ENCODE measurements at regions not wholly inside any gene's neighbourhood (a gene's known extent, or its start where the extent isn't known, plus 50 kb on each side); places are given as distances from the start of the nearest gene placed in this dataset.

DNA sequence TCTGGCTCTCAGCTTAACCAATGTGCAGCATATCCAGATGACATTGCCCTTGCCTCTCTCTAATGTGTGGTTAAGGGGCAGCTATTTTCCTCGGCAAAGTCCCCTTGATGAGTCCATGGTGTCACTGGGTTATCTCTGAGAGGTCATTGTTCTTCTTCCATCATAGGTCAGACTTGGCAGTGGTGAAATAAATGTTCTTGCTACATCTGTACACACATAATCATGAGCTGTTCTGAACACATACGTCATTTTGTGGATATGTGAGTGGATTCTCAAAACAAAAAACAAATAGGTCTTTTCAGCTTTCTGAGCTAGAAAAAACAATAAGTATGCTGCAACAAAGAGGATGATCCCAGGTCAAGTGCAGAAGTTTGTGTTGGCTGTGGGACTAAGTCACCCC, 134.7 kb upstream of the PTPN3 start:
- Histone ChIP-seq H3K4me1 (no peaks in the 10 kb centered on the region), H3K9me3 (peaks cover 0 to 5% (median 0%) of the 10 kb centered on the region in 8 donors), H3K27me3 (replicated peaks in 1 of 7) (peaks cover 0 to 29% (median 6%) of the 10 kb centered on the region in 7 donors), H3K27ac (no peak overlapping the region), H3K4me3 (no peak overlapping the region), H3K36me3 (no peaks in the 10 kb centered on the region)
- intact Hi-C loops (cut with DNase I; ENCODE audit: low total_unique reads) = no loop called here
- no peak for TF ChIP-seq POLR2A (IDR thresholded peaks at IDR 0.05)
- no peak for TF ChIP-seq POLR2AphosphoS5 (IDR thresholded peaks at IDR 0.05)
- TF ChIP-seq, protein P1, sequence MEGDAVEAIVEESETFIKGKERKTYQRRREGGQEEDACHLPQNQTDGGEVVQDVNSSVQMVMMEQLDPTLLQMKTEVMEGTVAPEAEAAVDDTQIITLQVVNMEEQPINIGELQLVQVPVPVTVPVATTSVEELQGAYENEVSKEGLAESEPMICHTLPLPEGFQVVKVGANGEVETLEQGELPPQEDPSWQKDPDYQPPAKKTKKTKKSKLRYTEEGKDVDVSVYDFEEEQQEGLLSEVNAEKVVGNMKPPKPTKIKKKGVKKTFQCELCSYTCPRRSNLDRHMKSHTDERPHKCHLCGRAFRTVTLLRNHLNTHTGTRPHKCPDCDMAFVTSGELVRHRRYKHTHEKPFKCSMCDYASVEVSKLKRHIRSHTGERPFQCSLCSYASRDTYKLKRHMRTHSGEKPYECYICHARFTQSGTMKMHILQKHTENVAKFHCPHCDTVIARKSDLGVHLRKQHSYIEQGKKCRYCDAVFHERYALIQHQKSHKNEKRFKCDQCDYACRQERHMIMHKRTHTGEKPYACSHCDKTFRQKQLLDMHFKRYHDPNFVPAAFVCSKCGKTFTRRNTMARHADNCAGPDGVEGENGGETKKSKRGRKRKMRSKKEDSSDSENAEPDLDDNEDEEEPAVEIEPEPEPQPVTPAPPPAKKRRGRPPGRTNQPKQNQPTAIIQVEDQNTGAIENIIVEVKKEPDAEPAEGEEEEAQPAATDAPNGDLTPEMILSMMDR (IDR thresholded peaks at IDR 0.05 in 8 of 11, conservative IDR thresholded peaks at IDR 0.05 in 3 of 11) = no peak
- DNase-seq = no peak
- 74 to 83% (median 75%) methylated on average over 2 of the region's 2 CpGs for WGBS, 5 donors

DNA sequence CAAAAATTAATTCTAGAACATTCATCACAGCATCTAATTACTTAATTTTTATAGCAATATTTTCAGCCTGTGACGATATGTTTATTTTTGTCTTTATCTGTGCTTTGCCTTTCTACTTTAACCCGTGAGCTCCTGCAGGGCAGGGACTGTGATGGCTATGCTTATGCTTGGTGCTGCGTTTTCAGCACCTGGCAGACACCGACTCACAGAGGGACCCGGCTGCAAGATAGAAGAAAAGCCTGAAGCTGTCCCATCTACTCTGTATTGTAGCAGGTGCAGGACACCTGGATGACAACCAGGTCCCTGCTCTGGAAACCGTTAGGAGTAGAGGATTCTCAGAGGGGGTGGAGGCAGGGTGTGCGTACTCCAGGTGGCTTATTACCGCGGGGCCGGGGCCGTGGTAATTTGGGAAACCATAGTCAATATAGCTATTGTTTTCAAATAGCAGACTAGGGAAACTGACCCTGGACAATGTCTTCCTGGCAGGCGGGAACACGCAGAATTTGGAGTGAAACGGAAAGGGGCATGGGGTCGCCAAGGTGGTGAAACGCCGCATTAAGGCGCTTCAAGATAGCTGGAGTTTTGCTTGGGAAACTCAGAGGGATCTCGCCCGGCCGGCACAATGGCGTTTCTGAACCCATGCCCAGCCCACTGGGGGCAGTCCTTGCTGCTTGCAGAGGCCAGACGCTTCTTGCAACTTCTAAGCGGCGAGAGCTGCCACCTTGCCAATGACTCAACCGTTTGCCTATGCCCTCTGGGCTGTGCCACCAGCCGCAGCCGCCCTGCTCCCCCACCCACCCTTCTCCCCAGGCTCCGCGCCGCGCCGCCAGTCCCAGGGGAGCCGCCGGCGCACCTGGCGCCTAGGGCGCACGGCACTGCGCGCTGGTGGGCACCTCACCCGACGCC, 140.1 kb upstream of the PALM2AKAP2 start:
- Histone ChIP-seq H3K36me3 (no peaks in the 10 kb centered on the region), H3K27me3 (replicated peaks in 1 of 7) (peaks cover 0 to 86% (median 34%) of the 10 kb centered on the region in 7 donors), H3K27ac (no peak overlapping the region), H3K4me3 (peak overlapping the region in 4 of 8 donors; percentile 10 to 40 (median 12)), H3K9me3 (peaks cover 0 to 12% (median 0%) of the 10 kb centered on the region in 8 donors), H3K4me1 (peaks cover 0 to 18% (median 13%) of the 10 kb centered on the region in 6 donors)
- TF ChIP-seq, protein P1 (IDR thresholded peaks at IDR 0.05 in 8 of 11, conservative IDR thresholded peaks at IDR 0.05 in 3 of 11) = no peak
- no peak for TF ChIP-seq POLR2AphosphoS5 (IDR thresholded peaks at IDR 0.05)
- TF ChIP-seq POLR2A (IDR thresholded peaks at IDR 0.05) = no peak
- DNase-seq = no peak
- WGBS, 5 donors = 4 to 7% (median 6%) methylated on average over 33 to 43 of the region's 43 CpGs
- intact Hi-C loops (cut with DNase I; ENCODE audit: low total_unique reads) = no loop called here

DNA sequence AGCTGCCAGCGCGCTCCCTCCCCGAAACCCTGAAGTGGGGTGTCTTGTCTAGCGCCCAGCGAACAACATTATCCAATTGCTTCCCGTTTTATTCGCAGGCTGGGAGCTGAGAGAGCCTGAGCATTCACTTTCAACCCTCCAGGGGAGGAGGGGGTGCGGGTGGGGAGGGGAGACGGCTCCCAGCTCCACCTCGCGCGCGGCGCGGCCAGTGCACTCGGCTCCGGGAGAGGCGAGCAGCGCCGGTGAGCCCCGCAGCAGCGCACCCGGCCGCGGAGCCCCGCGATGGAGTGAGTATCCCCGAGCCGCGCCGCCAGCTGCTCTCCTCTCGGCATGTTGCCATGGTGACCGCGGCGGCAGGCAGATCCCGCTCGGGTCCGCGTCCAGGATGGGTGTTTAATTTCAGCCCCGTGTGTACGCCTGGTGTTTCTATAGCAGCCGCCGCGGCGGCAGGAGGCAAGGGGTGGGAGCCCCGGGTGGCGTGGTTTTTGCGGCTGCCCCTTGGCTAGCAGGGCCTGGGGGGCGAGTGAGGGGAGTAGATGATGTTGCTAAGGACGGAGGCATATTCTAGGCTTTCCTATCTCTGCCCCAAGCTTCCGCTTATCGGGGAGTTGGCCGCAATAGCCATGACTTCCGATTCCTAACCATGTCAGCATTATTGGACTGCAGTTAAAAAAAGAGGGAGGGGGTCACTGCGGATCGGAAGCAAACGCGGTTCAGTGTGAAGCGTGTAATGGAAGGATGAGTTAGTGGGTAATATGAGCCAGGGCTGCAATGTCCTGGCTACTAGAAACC, 139.2 kb upstream of the PALM2AKAP2 start:
- H3K4me3 ChIP-seq = peak overlapping the region in 6 of 8 donors; percentile 6 to 40 (median 12)
- H3K9me3 ChIP-seq = peaks cover 0 to 12% (median 0%) of the 10 kb centered on the region in 8 donors
- WGBS, 5 donors = 2% methylated on average over 40 to 59 of the region's 59 CpGs
- H3K36me3 ChIP-seq = no peaks in the 10 kb centered on the region
- intact Hi-C loops (cut with DNase I; ENCODE audit: low total_unique reads) = no loop called here
- TF ChIP-seq, protein P1 (IDR thresholded peaks at IDR 0.05 in 8 of 11, conservative IDR thresholded peaks at IDR 0.05 in 3 of 11) = no peak
- no peak for TF ChIP-seq POLR2AphosphoS5 (IDR thresholded peaks at IDR 0.05)
- no peak for TF ChIP-seq POLR2A (IDR thresholded peaks at IDR 0.05)
- H3K27ac ChIP-seq = no peak overlapping the region
- DNase-seq = peak; percentile 68
- H3K4me1 ChIP-seq = peaks cover 0 to 18% (median 13%) of the 10 kb centered on the region in 6 donors
- H3K27me3 ChIP-seq (replicated peaks in 1 of 7) = peaks cover 0 to 88% (median 34%) of the 10 kb centered on the region in 7 donors

DNA sequence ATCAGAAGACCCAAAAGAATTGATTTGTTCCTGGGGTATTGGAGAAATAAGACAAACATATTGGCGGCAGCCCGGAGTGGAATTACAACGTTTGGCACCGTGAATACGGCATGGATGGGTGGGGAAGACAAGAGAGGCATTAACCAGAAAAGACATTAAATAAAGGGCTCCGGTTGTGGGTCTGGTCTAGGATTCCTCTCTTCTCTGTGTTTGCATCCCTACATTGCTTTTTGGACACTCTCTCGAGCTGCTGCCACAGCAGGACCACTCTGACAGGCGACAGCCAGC, 138.7 kb upstream of the PALM2AKAP2 start:
- Histone ChIP-seq H3K27me3 (replicated peaks in 1 of 7) (peaks cover 0 to 84% (median 34%) of the 10 kb centered on the region in 7 donors), H3K4me3 (peak overlapping the region in 1 of 8 donors; percentile 6), H3K36me3 (no peaks in the 10 kb centered on the region), H3K4me1 (peaks cover 0 to 18% (median 13%) of the 10 kb centered on the region in 6 donors), H3K27ac (no peak overlapping the region), H3K9me3 (peaks cover 0 to 12% (median 0%) of the 10 kb centered on the region in 8 donors)
- intact Hi-C loops (cut with DNase I; ENCODE audit: low total_unique reads) = no loop called here
- WGBS, 5 donors = 30 to 52% (median 38%) methylated on average over 8 of the region's 8 CpGs
- TF ChIP-seq, protein P1 (IDR thresholded peaks at IDR 0.05 in 8 of 11, conservative IDR thresholded peaks at IDR 0.05 in 3 of 11) = no peak
- TF ChIP-seq POLR2A (IDR thresholded peaks at IDR 0.05) (no peak), POLR2AphosphoS5 (IDR thresholded peaks at IDR 0.05) (no peak)
- DNase-seq = no peak

Data from spleen (tissue), 11 donors.